Activated T-helper 1 cell treated with anti-CD3 and anti-CD28 coated beads, Interleukin-12 subunit alpha, Interleukin-12 subunit beta, Interleukin-2, Interleukin-4 antibody, amounts not matched to agents 30 ng/mL and 10 ng/mL and 1 ng/mL, durations not matched to agents 14 hours and 24 hours and 36 hours (primary cell): ENCODE measurements at regions not wholly inside any gene's neighbourhood (a gene's known extent, or its start where the extent isn't known, plus 50 kb on each side); places are given as distances from the start of the nearest gene placed in this dataset.
"Not testable (repeated sequence)": the region's sequence is repeated elsewhere in the genome, so short reads cannot be mapped to it uniquely, and the experiment has no call there.

Experiments
- DNase-seq: peaks from one replicate; pipeline ENCODE4 v3.0.0; 2021; ENCODE audit warnings: low spot score
- H3K27ac Mint-ChIP-seq: one replicate; pipeline ENCODE4 v1.8.0; 2021; ENCODE audit warnings: mild to moderate bottlenecking, mixed read lengths
- H3K27me3 Mint-ChIP-seq: one replicate; pipeline ENCODE4 v1.8.0; 2022; ENCODE audit warnings: mild to moderate bottlenecking, moderate library complexity, mixed read lengths; ENCODE audit not compliant: insufficient read depth
- H3K36me3 Mint-ChIP-seq: one replicate; pipeline ENCODE4 v1.8.0; 2021; ENCODE audit warnings: low read depth, mixed read lengths
- H3K4me1 Mint-ChIP-seq: one replicate; pipeline ENCODE4 v1.8.0; 2021; ENCODE audit warnings: low read depth, mixed read lengths
- H3K4me3 Mint-ChIP-seq: one replicate; pipeline ENCODE4 v1.8.0; 2021; ENCODE audit warnings: mild to moderate bottlenecking, moderate library complexity, mixed read lengths
- H3K9me3 Mint-ChIP-seq: one replicate; pipeline ENCODE4 v1.8.0; 2021; ENCODE audit warnings: mixed read lengths
- intact Hi-C: fragments of 100-400 bp; cut with micrococcal nuclease; formaldehyde crosslinking; loops from one replicate; pipeline ENCODE4 v1.15.1; 2024

DNA sequence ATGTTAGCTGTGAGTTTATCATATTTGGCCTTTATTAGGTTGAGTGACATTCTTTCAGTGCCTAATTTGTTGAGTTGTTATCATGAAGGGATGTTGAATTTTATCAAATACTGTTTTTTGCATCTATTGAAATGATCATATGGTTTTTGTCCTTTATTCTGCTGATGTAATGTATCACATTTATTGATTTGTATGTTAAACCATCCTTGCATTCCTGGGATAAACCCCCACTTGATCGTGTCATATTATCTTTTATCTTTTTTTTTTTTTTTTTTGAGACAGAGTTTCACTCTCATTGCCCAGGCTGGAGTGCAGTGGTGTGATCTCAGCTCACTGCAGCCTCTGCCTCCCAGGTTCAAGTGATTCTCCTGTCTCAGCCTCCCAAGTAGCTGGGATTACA lies 51.9 kb upstream of the MFGE8 start:
- H3K9me3 Mint-ChIP-seq, result peaks cover 27% of the 10 kb centered on the region
- H3K4me1 Mint-ChIP-seq, intact Hi-C loops, H3K27ac Mint-ChIP-seq, H3K36me3 Mint-ChIP-seq, H3K4me3 Mint-ChIP-seq, H3K27me3 Mint-ChIP-seq, DNase-seq: not testable (repeated sequence)

DNA sequence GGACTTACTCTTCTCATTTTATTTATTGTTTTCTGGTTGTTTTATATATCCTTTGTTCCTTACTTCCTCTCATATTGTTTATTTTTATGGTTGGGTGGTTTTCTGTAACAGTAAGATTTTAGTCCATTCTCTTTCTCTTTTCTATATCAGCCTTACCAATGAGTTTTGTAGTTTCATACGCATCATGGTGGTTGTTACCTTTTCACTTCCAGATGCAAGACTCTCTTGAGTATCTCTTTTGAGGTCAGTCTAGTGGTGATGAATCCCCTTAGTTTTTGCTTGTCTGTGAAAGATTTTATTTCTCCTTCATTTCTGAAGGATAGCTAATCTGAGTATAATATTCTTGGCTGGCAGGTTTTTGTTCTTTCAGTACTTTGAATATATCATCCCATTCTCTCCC lies 57.1 kb upstream of the MFGE8 start:
- Mint-ChIP-seq H3K27ac (no peak overlapping the region), H3K9me3 (peaks cover 24% of the 10 kb centered on the region), H3K4me3 (no peak overlapping the region), H3K36me3 (no peaks in the 10 kb centered on the region), H3K4me1 (no peaks in the 10 kb centered on the region), H3K27me3 (peaks cover 5% of the 10 kb centered on the region)
- no peak for DNase-seq
- intact Hi-C loops, result no loop called here

DNA sequence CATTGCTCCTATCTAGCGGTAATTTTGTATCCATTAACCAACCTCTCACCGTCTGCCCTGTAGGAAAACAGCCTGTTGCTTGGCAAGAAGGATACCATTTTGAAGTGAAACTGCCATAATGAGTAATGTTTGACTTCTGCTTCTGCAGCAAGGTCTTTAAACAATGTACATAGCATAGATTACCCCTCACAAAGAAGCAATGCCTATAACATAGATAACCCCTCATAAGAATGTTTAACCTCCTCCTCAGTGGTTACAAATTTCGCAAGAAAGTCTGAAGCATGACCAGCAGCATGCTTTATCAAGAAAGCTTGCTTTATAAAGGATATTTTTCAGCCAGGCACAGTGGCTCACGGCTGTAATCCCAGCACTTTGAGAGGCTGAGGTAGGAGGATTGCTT lies 61.2 kb upstream of the MFGE8 start:
- intact Hi-C loops, result no loop called here
- H3K9me3 Mint-ChIP-seq, result peaks cover 9% of the 10 kb centered on the region
- no peaks in the 10 kb centered on the region for H3K4me1 Mint-ChIP-seq
- no peak overlapping the region for H3K27ac Mint-ChIP-seq
- no peak overlapping the region for H3K4me3 Mint-ChIP-seq
- H3K36me3 Mint-ChIP-seq, result no peaks in the 10 kb centered on the region
- peaks cover 8% of the 10 kb centered on the region for H3K27me3 Mint-ChIP-seq
- no peak for DNase-seq

DNA sequence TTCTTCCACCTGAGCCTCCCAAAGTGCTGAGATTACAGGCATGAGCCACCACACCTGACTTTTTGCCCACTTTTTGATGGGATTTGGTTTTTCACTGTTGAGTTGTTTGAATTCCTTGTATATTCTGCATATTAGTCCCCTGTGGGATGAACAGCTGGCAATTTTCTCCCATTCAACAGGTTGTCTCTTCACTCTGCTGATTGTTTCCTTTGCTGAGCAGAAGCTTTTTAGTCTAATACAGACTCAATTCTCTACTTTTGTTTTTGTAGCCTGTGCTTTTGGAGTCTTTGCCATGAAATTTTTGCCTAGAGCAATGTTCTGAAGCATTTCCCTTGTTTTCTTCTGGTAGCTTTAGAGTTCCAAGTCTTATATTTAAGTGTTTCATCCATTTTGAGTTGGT lies 62.7 kb upstream of the MFGE8 start:
- intact Hi-C loops, result no loop called here
- no peaks in the 10 kb centered on the region for H3K36me3 Mint-ChIP-seq
- DNase-seq, result no peak
- no peaks in the 10 kb centered on the region for H3K4me1 Mint-ChIP-seq
- H3K27ac Mint-ChIP-seq, result no peak overlapping the region
- H3K27me3 Mint-ChIP-seq, result peaks cover 8% of the 10 kb centered on the region
- H3K4me3 Mint-ChIP-seq, result no peak overlapping the region
- no peaks in the 10 kb centered on the region for H3K9me3 Mint-ChIP-seq

DNA sequence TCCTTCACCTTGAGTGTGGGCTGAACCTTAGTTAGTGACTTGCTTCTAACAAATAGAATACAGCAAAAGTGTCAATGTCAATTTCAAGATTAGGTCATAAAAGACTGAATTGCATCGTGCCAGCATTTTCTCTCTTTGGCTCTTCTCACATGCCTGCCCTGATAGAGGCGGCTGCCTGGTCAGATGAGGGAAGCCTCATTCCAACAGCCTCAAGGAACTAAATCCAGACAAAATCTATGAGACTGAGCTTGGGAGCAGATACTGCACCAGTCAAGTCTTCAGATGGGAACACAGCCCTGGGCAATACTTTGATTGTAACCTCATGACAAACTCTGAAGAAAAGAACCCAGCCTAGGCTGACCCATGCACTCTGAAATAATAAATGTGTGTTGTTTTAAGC lies 63.5 kb upstream of the MFGE8 start:
- no peak overlapping the region for H3K4me3 Mint-ChIP-seq
- intact Hi-C loops, result no loop called here
- H3K27ac Mint-ChIP-seq, result no peak overlapping the region
- H3K36me3 Mint-ChIP-seq, result no peaks in the 10 kb centered on the region
- peaks cover 8% of the 10 kb centered on the region for H3K27me3 Mint-ChIP-seq
- DNase-seq, result no peak
- no peaks in the 10 kb centered on the region for H3K9me3 Mint-ChIP-seq
- no peaks in the 10 kb centered on the region for H3K4me1 Mint-ChIP-seq

DNA sequence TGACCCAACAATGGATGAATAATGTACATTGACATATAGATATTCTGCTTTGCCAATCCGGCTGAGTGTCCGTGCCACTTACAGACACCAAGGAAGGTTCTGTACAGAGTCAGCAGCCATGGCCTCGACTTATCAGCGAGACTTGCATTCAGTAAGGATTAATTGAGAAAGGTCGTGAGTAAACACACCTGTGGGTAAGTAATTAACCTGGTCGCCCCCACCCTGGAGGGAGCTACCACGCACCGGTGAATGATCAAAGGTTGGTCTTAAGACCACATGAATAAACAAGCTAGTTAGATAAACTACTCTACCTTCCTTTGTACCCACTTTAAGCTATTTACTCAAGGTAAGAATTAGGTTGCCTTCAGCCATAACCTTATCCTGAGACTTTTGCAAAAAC lies 66.5 kb upstream of the MFGE8 start:
- no peak for DNase-seq
- intact Hi-C loops, result no loop called here
- Mint-ChIP-seq H3K27me3 (peaks cover 8% of the 10 kb centered on the region), H3K4me1 (no peaks in the 10 kb centered on the region), H3K4me3 (no peak overlapping the region), H3K27ac (no peak overlapping the region), H3K9me3 (no peaks in the 10 kb centered on the region), H3K36me3 (no peaks in the 10 kb centered on the region)

DNA sequence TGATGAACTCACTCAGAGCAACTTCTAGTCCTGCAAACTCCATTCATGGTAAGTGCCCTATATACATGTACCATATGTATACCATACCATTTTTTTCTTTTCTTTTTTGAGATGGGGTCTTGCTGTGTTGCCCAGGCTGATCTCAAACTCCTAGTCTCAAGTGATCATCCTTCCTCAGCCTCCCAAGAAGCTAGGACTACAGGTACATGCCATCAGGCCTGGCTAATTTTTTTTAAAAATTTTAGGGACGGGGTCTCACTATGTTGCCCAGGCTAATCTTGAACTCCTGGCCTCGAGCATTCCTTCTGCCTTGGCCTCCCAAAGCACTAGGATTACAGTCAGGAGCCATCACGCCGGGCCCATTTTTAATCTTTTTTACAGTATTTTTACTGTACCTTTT lies 67.3 kb upstream of the MFGE8 start:
- no peak overlapping the region for H3K27ac Mint-ChIP-seq
- peaks cover 3% of the 10 kb centered on the region for H3K27me3 Mint-ChIP-seq
- no peak for DNase-seq
- intact Hi-C loops, result no loop called here
- H3K4me1 Mint-ChIP-seq, result no peaks in the 10 kb centered on the region
- H3K36me3 Mint-ChIP-seq, result no peaks in the 10 kb centered on the region
- H3K4me3 Mint-ChIP-seq, result no peak overlapping the region
- no peaks in the 10 kb centered on the region for H3K9me3 Mint-ChIP-seq

DNA sequence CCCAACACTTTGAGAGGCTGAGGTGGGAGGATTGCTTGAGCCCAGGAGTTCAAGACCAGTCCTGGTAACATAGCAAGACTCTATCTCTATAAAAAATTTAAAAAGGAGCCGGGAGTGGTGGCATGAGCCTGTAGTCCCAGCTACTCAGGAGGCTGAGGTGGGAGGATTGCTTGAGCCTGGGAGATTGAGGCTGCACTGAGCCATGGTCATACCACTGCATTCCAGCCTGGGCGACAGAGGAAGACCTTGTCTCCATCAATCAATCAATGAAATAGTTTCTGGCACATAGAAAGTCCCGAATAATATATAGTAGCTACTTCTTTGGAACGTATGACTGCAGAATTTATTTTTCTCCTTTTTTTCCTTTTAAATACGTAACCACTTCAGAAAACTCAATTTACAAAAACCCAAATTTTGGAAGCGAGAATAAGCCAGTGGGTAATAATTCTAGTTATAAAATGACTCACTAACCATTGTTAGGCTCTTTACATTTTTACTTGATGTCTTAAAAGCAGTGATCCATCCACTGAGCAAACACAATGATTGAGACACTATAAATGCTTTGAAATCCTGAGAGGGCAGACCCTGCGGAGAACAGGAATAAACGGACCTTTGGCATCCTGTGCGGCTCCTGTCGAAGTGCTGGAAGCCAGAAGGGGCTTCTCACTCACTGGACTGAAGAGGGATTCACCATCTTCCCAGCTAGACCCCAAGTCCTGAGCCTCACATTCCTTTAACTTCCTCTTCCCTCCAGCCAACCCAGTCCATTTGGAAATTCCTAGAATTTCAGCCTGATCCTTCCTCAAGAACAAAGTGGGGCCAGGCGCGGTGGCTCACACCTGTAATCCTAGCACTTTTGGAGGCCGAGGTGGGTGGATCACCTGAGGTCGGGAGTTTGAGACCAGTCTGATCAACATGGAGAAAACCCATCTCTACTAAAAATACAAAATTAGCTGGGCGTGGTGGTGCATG lies 68.4 kb upstream of the MFGE8 start:
- intact Hi-C loops, result no loop called here
- no peaks in the 10 kb centered on the region for H3K4me1 Mint-ChIP-seq
- peaks cover 2% of the 10 kb centered on the region for H3K27me3 Mint-ChIP-seq
- H3K9me3 Mint-ChIP-seq, result no peaks in the 10 kb centered on the region
- H3K27ac Mint-ChIP-seq, result no peak overlapping the region
- no peak for DNase-seq
- no peak overlapping the region for H3K4me3 Mint-ChIP-seq
- H3K36me3 Mint-ChIP-seq, result no peaks in the 10 kb centered on the region

DNA sequence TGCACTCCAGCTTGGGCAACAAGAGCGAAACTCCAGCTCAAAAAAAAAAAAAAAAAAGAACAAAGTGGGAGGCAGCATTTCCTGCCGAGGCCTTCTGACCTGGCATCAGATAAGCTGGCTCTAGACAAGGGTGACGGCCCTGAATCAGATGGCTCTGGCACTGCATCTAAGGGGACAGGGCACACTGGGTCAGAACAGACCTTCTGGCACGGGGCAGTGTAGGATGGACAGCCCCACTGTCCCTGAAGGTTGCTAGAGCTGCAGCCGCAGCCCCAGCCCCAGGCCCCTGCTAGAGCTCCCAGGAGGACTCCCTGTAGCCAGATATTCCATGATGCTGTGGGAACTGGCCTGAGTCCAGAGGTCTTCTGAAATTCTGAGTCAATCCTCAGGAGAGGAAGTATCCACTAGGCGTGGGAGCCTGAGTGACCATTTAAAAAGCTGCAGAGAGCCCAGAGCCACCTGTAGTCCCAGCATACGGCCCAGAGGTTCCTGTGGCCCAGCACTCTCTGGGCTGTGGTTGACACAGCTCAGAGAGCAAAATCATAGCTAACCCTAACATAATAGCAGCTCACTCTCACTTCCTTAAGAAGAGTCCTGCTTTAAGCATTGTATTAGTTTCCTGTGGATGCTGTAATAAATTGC lies 69.2 kb upstream of the MFGE8 start:
- H3K4me3 Mint-ChIP-seq, result no peak overlapping the region
- H3K4me1 Mint-ChIP-seq, result no peaks in the 10 kb centered on the region
- H3K27me3 Mint-ChIP-seq, result peaks cover 2% of the 10 kb centered on the region
- intact Hi-C loops, result no loop called here
- H3K36me3 Mint-ChIP-seq, result no peaks in the 10 kb centered on the region
- H3K27ac Mint-ChIP-seq, result no peak overlapping the region
- H3K9me3 Mint-ChIP-seq, result no peaks in the 10 kb centered on the region
- no peak for DNase-seq

DNA sequence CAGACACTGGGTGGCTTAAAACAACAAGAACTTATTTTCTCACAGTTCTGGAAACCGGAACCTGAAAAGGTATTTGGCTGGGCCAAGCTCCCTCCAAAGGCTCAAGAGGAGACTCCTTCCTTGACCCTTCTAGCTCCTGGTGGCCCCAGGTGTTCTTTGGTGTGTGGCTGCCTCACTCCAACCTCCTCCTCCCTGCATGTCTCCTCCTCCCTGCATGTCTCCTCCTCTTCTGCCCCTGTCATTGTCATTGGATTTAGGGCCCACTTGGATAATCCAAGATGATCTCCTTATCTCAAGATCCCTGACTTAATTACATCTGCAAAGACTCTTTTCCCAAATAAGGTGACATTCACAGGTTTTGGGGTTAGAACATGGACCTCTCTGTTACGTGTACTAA lies 69.8 kb upstream of the MFGE8 start:
- Mint-ChIP-seq H3K4me3 (no peak overlapping the region), H3K36me3 (no peaks in the 10 kb centered on the region), H3K27ac (no peak overlapping the region), H3K4me1 (no peaks in the 10 kb centered on the region), H3K9me3 (no peaks in the 10 kb centered on the region), H3K27me3 (no peaks in the 10 kb centered on the region)
- intact Hi-C loops, result no loop called here
- DNase-seq, result no peak

DNA sequence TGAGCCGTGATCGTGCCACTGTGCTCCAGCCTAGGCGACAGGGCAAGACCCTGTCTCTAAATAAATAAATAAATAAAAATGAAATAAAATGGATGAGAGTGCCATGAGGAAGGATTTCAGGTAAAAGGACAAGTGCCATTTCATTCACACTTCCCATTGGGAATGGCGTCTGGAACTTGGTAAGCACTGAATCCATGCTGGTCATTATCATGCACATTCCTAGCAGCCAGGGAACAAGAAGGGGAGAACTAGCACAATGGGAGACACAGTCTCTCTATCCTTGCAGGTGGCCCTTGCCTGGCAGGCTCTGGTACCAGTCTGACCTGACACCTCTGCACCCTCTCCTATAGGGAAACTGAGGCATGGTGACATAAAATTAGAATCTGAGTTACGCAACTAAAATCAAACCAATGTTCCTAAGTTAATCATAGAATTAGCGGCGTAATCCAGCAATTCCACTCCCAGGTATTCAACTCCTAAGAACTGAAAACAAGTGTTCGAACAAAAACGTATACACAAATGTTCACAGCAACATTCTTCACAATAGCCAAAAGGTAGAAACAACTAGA lies 70.8 kb upstream of the MFGE8 start:
- intact Hi-C loops, result no loop called here
- no peaks in the 10 kb centered on the region for H3K9me3 Mint-ChIP-seq
- no peak overlapping the region for H3K27ac Mint-ChIP-seq
- H3K36me3 Mint-ChIP-seq, result no peaks in the 10 kb centered on the region
- no peak for DNase-seq
- no peaks in the 10 kb centered on the region for H3K4me1 Mint-ChIP-seq
- H3K4me3 Mint-ChIP-seq, result no peak overlapping the region
- peaks cover 3% of the 10 kb centered on the region for H3K27me3 Mint-ChIP-seq

DNA sequence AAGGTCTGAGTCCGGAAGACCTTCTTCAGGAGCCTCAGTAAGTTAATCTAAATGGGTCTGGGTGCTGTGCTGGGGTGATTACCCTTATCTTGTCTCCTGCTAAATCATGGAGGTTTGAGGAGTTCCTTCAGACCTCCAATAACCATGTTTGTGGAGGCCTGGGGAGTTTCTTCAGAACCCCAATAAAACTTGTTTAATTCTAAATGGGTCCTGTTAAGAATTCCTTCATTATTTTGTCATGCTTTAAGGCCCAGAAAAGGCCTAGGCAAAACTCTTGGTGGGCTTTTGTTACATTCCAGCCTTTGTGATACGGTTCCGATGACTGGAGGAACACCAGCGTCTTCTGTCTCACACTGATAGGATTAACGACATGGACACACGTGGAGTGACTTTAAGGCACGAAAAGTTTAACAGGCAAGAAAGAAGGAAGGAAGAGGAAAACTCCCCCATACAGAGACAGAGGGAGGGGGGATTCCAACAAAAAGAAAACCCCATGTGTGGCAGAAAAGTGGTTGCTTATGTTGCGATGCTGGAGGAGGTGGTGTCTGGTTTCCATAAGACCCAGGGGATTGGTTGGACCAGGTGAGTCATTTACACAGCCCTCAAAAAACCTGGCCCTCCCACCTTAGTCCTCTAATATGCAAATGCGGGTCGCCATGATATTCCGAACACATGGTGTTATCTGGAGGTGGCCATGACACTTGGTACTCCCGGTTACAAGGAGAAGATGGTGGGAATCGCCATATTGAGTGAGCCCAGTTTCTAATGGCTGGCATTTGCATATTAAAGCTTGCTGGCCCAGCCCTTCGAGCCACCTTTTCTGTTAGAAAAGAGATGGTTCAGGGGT lies 72.6 kb upstream of the MFGE8 start:
- Mint-ChIP-seq H3K4me3 (no peak overlapping the region), H3K27ac (no peak overlapping the region), H3K27me3 (peaks cover 3% of the 10 kb centered on the region), H3K4me1 (no peaks in the 10 kb centered on the region), H3K36me3 (no peaks in the 10 kb centered on the region), H3K9me3 (no peaks in the 10 kb centered on the region)
- intact Hi-C loops, result no loop called here
- no peak for DNase-seq
